Lower lobe of right lung (tissue), 2 donors: ENCODE measurements at regions not wholly inside any gene's neighbourhood (a gene's known extent, or its start where the extent isn't known, plus 50 kb on each side); places are given as distances from the start of the nearest gene placed in this dataset.
A peak's percentile ranks its signal among the peaks of the same experiment; 100 is the strongest.
"Not testable (repeated sequence)": the region's sequence is repeated elsewhere in the genome, so short reads cannot be mapped to it uniquely, and the experiment has no call there.

Source experiments
- ATAC-seq, 2 donors: fragments of 200-7000 bp; cut with Tn5 transposase; one replicate each; pipeline ENCODE4 v1.9.1; 2020 to 2022; ENCODE audit warnings: mild to moderate bottlenecking in 2 of 2, moderate library complexity in 2 of 2
- DNase-seq: peaks from one replicate; pipeline ENCODE4 v3.0.0-alpha.2; 2020
- H3K27ac ChIP-seq: fragments of 200-600 bp; one replicate; pipeline ENCODE4 v1.8.0; 2022
- H3K27me3 ChIP-seq: fragments of 200-600 bp; one replicate; pipeline ENCODE4 v1.8.0; 2022; ENCODE audit warnings: low read depth
- H3K36me3 ChIP-seq: fragments of 200-600 bp; one replicate; pipeline ENCODE4 v1.8.0; 2022; ENCODE audit warnings: mild to moderate bottlenecking
- H3K4me1 ChIP-seq: fragments of 200-600 bp; one replicate; pipeline ENCODE4 v1.8.0; 2022
- H3K4me3 ChIP-seq: fragments of 200-600 bp; one replicate; pipeline ENCODE4 v1.8.0; 2022; ENCODE audit warnings: mild to moderate bottlenecking
- H3K9me3 ChIP-seq: fragments of 200-600 bp; one replicate; pipeline ENCODE4 v1.8.0; 2022
- intact Hi-C: fragments of 100-400 bp; cut with DNase I; formaldehyde crosslinking; loops from one replicate; pipeline ENCODE4 v1.11.0; 2022
- TF ChIP-seq, protein P1 (sequence below): fragments of 200-600 bp; IDR thresholded peaks from one replicate; pipeline ENCODE4 v1.8.0; 2022; ENCODE audit warnings: antibody characterized with exemption, mild to moderate bottlenecking
- donor health status: DM: no; HTN: yes; CAD: no; lungs with severe emphysema.

DNA sequence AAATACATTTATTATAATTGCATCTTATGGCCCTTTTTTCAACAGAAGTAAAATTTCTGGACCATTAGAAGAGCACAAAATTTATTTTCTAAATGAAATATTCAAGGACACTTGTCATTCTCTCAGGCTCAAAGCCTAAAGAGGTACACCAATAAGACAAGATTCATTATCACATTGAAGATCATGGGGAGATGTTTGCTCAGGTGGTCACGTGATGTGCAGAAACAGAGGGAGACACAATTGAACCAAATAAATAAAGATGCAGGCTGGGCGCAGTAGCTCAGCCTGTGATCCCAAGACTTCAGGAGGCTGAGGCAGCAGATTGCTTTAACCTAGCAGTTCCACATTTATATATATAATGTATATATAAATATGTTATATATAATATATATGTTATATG, 53.2 kb upstream of the TMEM254 start:
- intact Hi-C loops, result no loop called here
- H3K27me3 ChIP-seq, result no peaks in the 10 kb centered on the region
- no peaks in the 10 kb centered on the region for H3K36me3 ChIP-seq
- H3K27ac ChIP-seq, result no peak overlapping the region
- H3K4me3 ChIP-seq, result no peak overlapping the region
- no peaks in the 10 kb centered on the region for H3K4me1 ChIP-seq
- no peak for DNase-seq
- ATAC-seq, result no peak
- no peaks in the 10 kb centered on the region for H3K9me3 ChIP-seq
- TF ChIP-seq, protein P1, sequence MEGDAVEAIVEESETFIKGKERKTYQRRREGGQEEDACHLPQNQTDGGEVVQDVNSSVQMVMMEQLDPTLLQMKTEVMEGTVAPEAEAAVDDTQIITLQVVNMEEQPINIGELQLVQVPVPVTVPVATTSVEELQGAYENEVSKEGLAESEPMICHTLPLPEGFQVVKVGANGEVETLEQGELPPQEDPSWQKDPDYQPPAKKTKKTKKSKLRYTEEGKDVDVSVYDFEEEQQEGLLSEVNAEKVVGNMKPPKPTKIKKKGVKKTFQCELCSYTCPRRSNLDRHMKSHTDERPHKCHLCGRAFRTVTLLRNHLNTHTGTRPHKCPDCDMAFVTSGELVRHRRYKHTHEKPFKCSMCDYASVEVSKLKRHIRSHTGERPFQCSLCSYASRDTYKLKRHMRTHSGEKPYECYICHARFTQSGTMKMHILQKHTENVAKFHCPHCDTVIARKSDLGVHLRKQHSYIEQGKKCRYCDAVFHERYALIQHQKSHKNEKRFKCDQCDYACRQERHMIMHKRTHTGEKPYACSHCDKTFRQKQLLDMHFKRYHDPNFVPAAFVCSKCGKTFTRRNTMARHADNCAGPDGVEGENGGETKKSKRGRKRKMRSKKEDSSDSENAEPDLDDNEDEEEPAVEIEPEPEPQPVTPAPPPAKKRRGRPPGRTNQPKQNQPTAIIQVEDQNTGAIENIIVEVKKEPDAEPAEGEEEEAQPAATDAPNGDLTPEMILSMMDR, result no peak

DNA sequence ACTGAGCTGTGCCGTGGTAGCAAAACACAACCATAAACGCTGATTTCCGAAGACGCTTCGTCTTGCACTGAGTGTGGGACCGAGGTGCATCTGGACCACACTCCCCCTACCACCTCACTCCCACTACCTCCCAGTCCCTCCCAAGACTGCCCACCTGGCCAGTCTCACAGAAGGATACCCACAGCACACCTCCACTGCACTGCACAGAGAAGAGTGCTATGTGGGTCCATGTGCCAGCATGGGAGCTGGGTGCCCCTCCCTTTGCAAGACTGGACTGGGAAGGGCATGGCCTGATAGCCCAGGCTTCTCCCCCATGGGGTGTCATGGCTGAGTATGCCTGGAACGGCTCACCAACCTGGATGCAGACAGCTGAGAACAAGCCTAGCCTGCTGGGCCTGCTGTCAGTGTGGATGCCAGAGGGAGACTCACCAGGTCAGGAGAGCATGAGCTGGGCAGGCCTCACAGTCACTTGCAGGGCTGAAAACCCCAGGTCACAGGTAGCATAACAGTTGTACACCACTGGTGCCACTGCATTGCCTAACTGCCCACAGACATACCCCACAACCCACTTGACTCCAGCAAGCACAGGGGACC, 56.0 kb upstream of the TMEM254 start:
- intact Hi-C loops, H3K4me3 ChIP-seq, H3K27me3 ChIP-seq, H3K4me1 ChIP-seq, H3K36me3 ChIP-seq, DNase-seq, H3K27ac ChIP-seq, H3K9me3 ChIP-seq: not testable (repeated sequence)
- peak in 1 of 2 donors; percentile 25 for ATAC-seq

GRCh38 chr10:80018406-80018984, 60.0 kb upstream of the TMEM254 start:
- DNase-seq, H3K27me3 ChIP-seq, H3K27ac ChIP-seq, H3K4me1 ChIP-seq, intact Hi-C loops, H3K36me3 ChIP-seq, H3K9me3 ChIP-seq, H3K4me3 ChIP-seq: not testable (repeated sequence)
- peak in 1 of 2 donors; percentile 37 for ATAC-seq

- intact Hi-C loops, H3K36me3 ChIP-seq, H3K9me3 ChIP-seq, H3K27ac ChIP-seq, ATAC-seq, DNase-seq, H3K27me3 ChIP-seq, H3K4me1 ChIP-seq, H3K4me3 ChIP-seq: not testable (repeated sequence)
Observed at GRCh38 chr10:80017186-80017585, 61.3 kb upstream of the TMEM254 start.

GRCh38 chr10:80015911-80016830, 62.3 kb upstream of the TMEM254 start:
- intact Hi-C loops, result no loop called here
- ATAC-seq, result no peak
- Histone ChIP-seq H3K4me1 (no peaks in the 10 kb centered on the region), H3K36me3 (no peaks in the 10 kb centered on the region), H3K9me3 (no peaks in the 10 kb centered on the region), H3K4me3 (no peak overlapping the region), H3K27ac (no peak overlapping the region), H3K27me3 (no peaks in the 10 kb centered on the region)
- no peak for DNase-seq
- TF ChIP-seq, protein P1, result no peak

DNA sequence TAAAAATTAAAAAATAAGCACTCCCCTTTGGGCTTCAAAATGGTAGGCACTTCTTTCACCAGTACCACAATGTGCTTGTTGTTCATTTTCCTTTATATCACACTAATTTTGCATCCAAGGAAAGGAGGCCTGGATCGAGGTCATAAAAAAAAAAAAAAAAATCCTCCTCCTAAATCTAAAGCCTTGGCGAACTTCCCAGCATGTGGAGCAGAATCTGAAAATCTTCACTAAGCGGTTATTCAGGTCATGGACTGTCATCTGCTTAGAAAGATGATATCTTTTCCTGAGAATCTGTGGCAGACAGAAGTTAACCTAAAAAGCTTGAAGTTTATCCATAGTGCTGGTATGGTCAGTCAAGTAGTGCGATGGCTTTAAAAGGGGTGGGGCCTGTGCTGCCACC, 64.2 kb upstream of the SFTPD start:
- H3K36me3 ChIP-seq, DNase-seq, H3K9me3 ChIP-seq, H3K4me1 ChIP-seq, H3K27ac ChIP-seq, ATAC-seq, intact Hi-C loops, H3K4me3 ChIP-seq, H3K27me3 ChIP-seq: not testable (repeated sequence)

DNA sequence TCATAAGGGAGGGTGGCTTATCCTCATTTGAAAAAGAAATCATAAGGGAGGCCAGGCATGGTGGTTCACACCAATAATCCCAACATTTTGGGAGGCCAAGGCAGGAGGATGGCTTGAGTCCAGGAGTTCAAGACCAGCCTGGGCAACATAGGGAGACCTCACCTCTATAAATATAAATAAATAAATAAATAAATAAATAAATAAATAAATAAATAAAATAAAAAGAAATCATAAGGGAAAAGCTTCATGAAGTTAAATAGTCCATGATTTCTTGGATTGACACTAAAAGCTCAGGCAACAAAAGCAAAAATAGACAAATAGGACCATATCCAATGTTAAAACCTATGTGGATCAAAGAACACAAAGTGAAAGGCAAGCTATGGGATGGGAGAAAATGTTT, 62.2 kb upstream of the SFTPD start:
- H3K9me3 ChIP-seq, H3K4me3 ChIP-seq, ATAC-seq, H3K4me1 ChIP-seq, DNase-seq, H3K27ac ChIP-seq, H3K36me3 ChIP-seq, H3K27me3 ChIP-seq, intact Hi-C loops: not testable (repeated sequence)

GRCh38 chr10:80000541-80000940, 51.6 kb upstream of the SFTPD start:
- Histone ChIP-seq H3K27ac (no peak overlapping the region), H3K4me1 (no peaks in the 10 kb centered on the region), H3K27me3 (no peaks in the 10 kb centered on the region), H3K36me3 (no peaks in the 10 kb centered on the region), H3K9me3 (no peaks in the 10 kb centered on the region), H3K4me3 (no peak overlapping the region)
- intact Hi-C loops, result no loop called here
- TF ChIP-seq, protein P1, result no peak
- DNase-seq (no peak), ATAC-seq (no peak)
